ENCODE measurements at regions not wholly inside any gene's neighbourhood (a gene's known extent, or its start where the extent isn't known, plus 50 kb on each side); places are given as distances from the start of the nearest gene placed in this dataset.

- TF ChIP-seq POLR2A (IDR thresholded peaks at IDR 0.05) (no peak), CTCF (IDR thresholded peaks at IDR 0.05) (no peak)
Measured at GRCh38 chr9:27924502-27924901, 351.2 kb upstream of the C9orf72 start.

Data from right lobe of liver (tissue), 4 donors.